ENCODE measurements at regions not wholly inside any gene's neighbourhood (a gene's known extent, or its start where the extent isn't known, plus 50 kb on each side); places are given as distances from the start of the nearest gene placed in this dataset.
A peak's percentile ranks its signal among the peaks of the same experiment; 100 is the strongest.
"Not testable (repeated sequence)": the region's sequence is repeated elsewhere in the genome, so short reads cannot be mapped to it uniquely, and the experiment has no call there.

- no peak for DNase-seq
Observed at GRCh38 chr4:177494791-177495190, 52.6 kb upstream of the AGA start.

- DNase-seq = not testable (repeated sequence)
Observed at GRCh38 chr4:177495626-177496025, 53.4 kb upstream of the AGA start.

GRCh38 chr4:177499537-177499936, 57.3 kb upstream of the AGA start:
- DNase-seq = no peak

GRCh38 chr4:177505171-177505615, 63.0 kb upstream of the AGA start:
- no peak for DNase-seq

- no peak for DNase-seq
Observed at GRCh38 chr4:177508662-177509061, 66.4 kb upstream of the AGA start.

GRCh38 chr4:177509226-177509745, 67.0 kb upstream of the AGA start:
- DNase-seq = no peak

- DNase-seq = no peak
Observed at GRCh38 chr4:177511611-177512010, 69.4 kb upstream of the AGA start.

GRCh38 chr4:177512646-177513045, 70.4 kb upstream of the AGA start:
- DNase-seq = no peak

GRCh38 chr4:177517862-177518261, 75.6 kb upstream of the AGA start:
- no peak for DNase-seq

- peak; percentile 72 for DNase-seq
Observed at GRCh38 chr4:177519481-177520260, 77.4 kb upstream of the AGA start.

GRCh38 chr4:177528620-177529019, 86.4 kb upstream of the AGA start:
- DNase-seq = no peak

- no peak for DNase-seq
Observed at GRCh38 chr4:177530561-177530960, 88.3 kb upstream of the AGA start.

- DNase-seq = no peak
Observed at GRCh38 chr4:177532358-177532757, 90.1 kb upstream of the AGA start.

- not testable (repeated sequence) for DNase-seq
Observed at GRCh38 chr4:177534841-177535240, 92.6 kb upstream of the AGA start.

- DNase-seq = no peak
Observed at GRCh38 chr4:177546745-177547144, 104.5 kb upstream of the AGA start.

GRCh38 chr4:177547985-177548384, 105.7 kb upstream of the AGA start:
- no peak for DNase-seq

- peak; percentile 48 for DNase-seq
Observed at GRCh38 chr4:177555007-177555574, 112.9 kb upstream of the AGA start.

- no peak for DNase-seq
Observed at GRCh38 chr4:177557416-177557815, 115.2 kb upstream of the AGA start.

- no peak for DNase-seq
Observed at GRCh38 chr4:177558995-177559394, 116.8 kb upstream of the AGA start.

GRCh38 chr4:177562163-177562562, 119.9 kb upstream of the AGA start:
- no peak for DNase-seq

- no peak for DNase-seq
Observed at GRCh38 chr4:177562859-177563258, 120.6 kb upstream of the AGA start.

- no peak for DNase-seq
Observed at GRCh38 chr4:177566691-177567090, 124.5 kb upstream of the AGA start.

GRCh38 chr4:177568931-177569330, 126.7 kb upstream of the AGA start:
- peak; percentile 54 for DNase-seq

- peak; percentile 80 for DNase-seq
Observed at GRCh38 chr4:177569434-177569833, 127.2 kb upstream of the AGA start.
